ENCODE measurements at regions not wholly inside any gene's neighbourhood (a gene's known extent, or its start where the extent isn't known, plus 50 kb on each side); places are given as distances from the start of the nearest gene placed in this dataset.

DNA sequence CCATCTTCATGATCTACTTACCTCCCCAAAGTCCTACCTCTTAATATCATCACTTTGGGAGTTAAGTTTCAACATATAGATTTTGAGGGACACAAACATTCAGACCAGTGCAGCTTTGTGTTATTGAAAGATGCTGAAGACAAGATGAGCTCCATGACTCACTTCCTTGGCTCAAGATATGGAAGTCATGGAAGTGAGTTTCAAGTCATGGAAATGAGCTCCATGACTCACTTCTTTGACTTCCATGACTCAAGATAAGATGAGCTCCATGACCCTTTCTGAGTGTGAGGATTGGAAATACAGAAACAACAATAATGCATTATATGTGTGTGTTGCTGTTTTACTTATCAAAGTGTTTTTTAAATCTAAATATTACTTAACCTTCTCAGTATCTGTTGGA, 170.2 kb upstream of the TPRG1 start:
- Histone ChIP-seq H2AFZ (ENCODE audit: low read length) (no peak overlapping the region), H3K4me2 (ENCODE audit: insufficient read depth in 1 of 2, low read depth in 2 of 2, low read length in 2 of 2) (no peak overlapping the region), H3K56ac (replicated peaks; ENCODE audit: insufficient read length, low read depth, low read length) (no peak overlapping the region), H3K79me2 (ENCODE audit: control insufficient read depth in 1 of 2, insufficient read depth in 2 of 2, low read length in 2 of 2) (no peaks in the 10 kb centered on the region), H3K23me2 (ENCODE audit: low read depth, low read length) (no peaks in the 10 kb centered on the region), H4K5ac (ENCODE audit: insufficient read length, low read depth, low read length) (no peak overlapping the region), H3K9ac (replicated peaks in 1 of 4; ENCODE audit: extremely low read depth in 1 of 4, low read depth in 3 of 4, low read length in 3 of 4) (no peak overlapping the region), H3K18ac (ENCODE audit: extremely low read depth, low read length) (no peak overlapping the region), H3K23ac (ENCODE audit: insufficient read length) (no peak overlapping the region), H3K14ac (ENCODE audit: insufficient read length) (no peak overlapping the region), H2BK12ac (ENCODE audit: low read depth, low read length) (no peak overlapping the region), H3K4me1 (replicated peaks in 1 of 4; ENCODE audit: control insufficient read depth in 3 of 4, insufficient read depth in 4 of 4, low read length in 3 of 4) (no peaks in the 10 kb centered on the region), H3K9me3 (ENCODE audit: insufficient read depth in 2 of 2, low read depth in 1 of 2, low read length in 1 of 2) (no peaks in the 10 kb centered on the region), H3K79me1 (ENCODE audit: low read depth, low read length) (no peaks in the 10 kb centered on the region), H3K4ac (replicated peaks; ENCODE audit: insufficient read length, low read depth, low read length) (no peak overlapping the region), H2BK15ac (ENCODE audit: low read length) (no peak overlapping the region), H2BK20ac (ENCODE audit: low read length) (no peak overlapping the region), H2AK5ac (ENCODE audit: low read depth, low read length) (no peak overlapping the region; the same call in 1 of the 2 replicates), H3K27ac (ENCODE audit: low read depth, low read length) (no peak overlapping the region), H4K20me1 (replicated peaks in 1 of 2; ENCODE audit: control insufficient read depth in 1 of 2, insufficient read depth in 2 of 2, low read length in 2 of 2) (no peaks in the 10 kb centered on the region), H2BK5ac (ENCODE audit: low read depth, low read length) (no peak overlapping the region), H3K4me3 (ENCODE audit: extremely low read depth in 1 of 4, insufficient read depth in 2 of 4, low read depth in 3 of 4, low read length in 4 of 4) (no peak overlapping the region), H2BK120ac (replicated peaks; ENCODE audit: low read depth, low read length) (no peak overlapping the region), H4K91ac (replicated peaks; ENCODE audit: insufficient read length, low read length) (no peak overlapping the region), H4K8ac (ENCODE audit: extremely low read depth, insufficient read depth, low read length) (no peak overlapping the region), H3K36me3 (ENCODE audit: control insufficient read depth in 2 of 4, insufficient read depth in 4 of 4, low read length in 3 of 4) (no peaks in the 10 kb centered on the region), H3K27me3 (replicated peaks in 1 of 4; ENCODE audit: control insufficient read depth in 3 of 4, extremely low read depth in 1 of 4, insufficient read depth in 3 of 4, low read length in 3 of 4) (no peaks in the 10 kb centered on the region)
- ChIA-PET POLR2A (ENCODE audit: partially characterized antibody) (interaction anchor here (0.8 kb wide), 1 partner anchor 25 kb away, joined by 3 read pairs; no protein-coding TSS in a partner anchor), CTCF (ENCODE audit: partially characterized antibody) (interaction anchor here (0.7 to 1.0 kb wide), 3 partner anchors 40 to 395 kb away, joined by 3 to 5 read pairs (median 3); no protein-coding TSS in a partner anchor)
- TF ChIP-seq EP300 (IDR thresholded peaks at IDR 0.05; ENCODE audit: borderline replicate concordance in 1 of 2, low read depth in 2 of 2, low read length in 2 of 2) (no peak), ATF3 (IDR thresholded peaks at IDR 0.05; ENCODE audit: insufficient read depth, low read depth, low read length) (no peak), MAFK (IDR thresholded peaks at IDR 0.05; ENCODE audit: low read depth, low read length) (no peak), SAP30 (IDR thresholded peaks at IDR 0.05; ENCODE audit: insufficient read depth, insufficient replicate concordance, low read length) (no peak), GTF2F1 (IDR thresholded peaks at IDR 0.05; ENCODE audit: borderline replicate concordance, low read depth, low read length) (no peak)
- FAIRE-seq: no peak
- DNase-seq (ENCODE audit: low read depth in 1 of 2, low spot score in 2 of 2): no peak
